Nephron (organoid): ENCODE measurements at regions not wholly inside any gene's neighbourhood (a gene's known extent, or its start where the extent isn't known, plus 50 kb on each side); places are given as distances from the start of the nearest gene placed in this dataset.
"Not testable (repeated sequence)": the region's sequence is repeated elsewhere in the genome, so short reads cannot be mapped to it uniquely, and the experiment has no call there.

Experiments used
- H3K27ac Mint-ChIP-seq, 3 experiments: 2 replicates each; pipeline ENCODE4 v1.8.0; 2020; ENCODE audit warnings: mixed read lengths in 3 of 3, mild to moderate bottlenecking in 2 of 3, moderate library complexity in 1 of 3
- H3K27me3 Mint-ChIP-seq: 2 replicates; pipeline ENCODE4 v1.8.0; 2021; ENCODE audit warnings: low read depth, mild to moderate bottlenecking, moderate library complexity, mixed read lengths
- H3K36me3 Mint-ChIP-seq: 2 replicates; pipeline ENCODE4 v1.8.0; 2020; ENCODE audit warnings: low read depth, mixed read lengths
- H3K4me1 Mint-ChIP-seq: 2 replicates; pipeline ENCODE4 v1.8.0; 2020; ENCODE audit warnings: mixed read lengths
- H3K4me3 Mint-ChIP-seq, 3 experiments: 2 replicates each; pipeline ENCODE4 v1.8.0; 2020; ENCODE audit warnings: mild to moderate bottlenecking in 3 of 3, mixed read lengths in 3 of 3, moderate library complexity in 2 of 3
- H3K9me3 Mint-ChIP-seq: 2 replicates; pipeline ENCODE4 v1.8.0; 2020; ENCODE audit warnings: mixed read lengths
- CTCF ChIP-seq, 3 experiments: fragments of 200-600 bp; sonication (generic); IDR thresholded peaks; one replicate each; pipeline ENCODE4 v1.5.0; 2021; ENCODE audit warnings: antibody characterized with exemption in 3 of 3; ENCODE audit not compliant: unreplicated experiment in 3 of 3

- H3K27me3 Mint-ChIP-seq, H3K9me3 Mint-ChIP-seq, H3K4me3 Mint-ChIP-seq: not testable (repeated sequence)
- TF ChIP-seq CTCF (IDR thresholded peaks at IDR 0.05; ENCODE audit: unreplicated experiment in 3 of 3): peak in 1 of 3 experiments; percentile 17
- H3K27ac Mint-ChIP-seq: peak overlapping the region; percentile 45 to 88 (median 79)
- H3K4me1 Mint-ChIP-seq: peaks cover 10% of the 10 kb centered on the region
- H3K36me3 Mint-ChIP-seq: peaks cover 24% of the 10 kb centered on the region
Measured at GRCh38 chr15:84531709-84532367, 69.0 kb upstream of the ZSCAN2 start.

- not testable (repeated sequence) for H3K27ac Mint-ChIP-seq, H3K4me3 Mint-ChIP-seq, H3K9me3 Mint-ChIP-seq, H3K27me3 Mint-ChIP-seq
- peaks cover 23% of the 10 kb centered on the region for H3K36me3 Mint-ChIP-seq
- peaks cover 10% of the 10 kb centered on the region for H3K4me1 Mint-ChIP-seq
Measured at GRCh38 chr15:84533705-84534104, 67.1 kb upstream of the ZSCAN2 start.

DNA sequence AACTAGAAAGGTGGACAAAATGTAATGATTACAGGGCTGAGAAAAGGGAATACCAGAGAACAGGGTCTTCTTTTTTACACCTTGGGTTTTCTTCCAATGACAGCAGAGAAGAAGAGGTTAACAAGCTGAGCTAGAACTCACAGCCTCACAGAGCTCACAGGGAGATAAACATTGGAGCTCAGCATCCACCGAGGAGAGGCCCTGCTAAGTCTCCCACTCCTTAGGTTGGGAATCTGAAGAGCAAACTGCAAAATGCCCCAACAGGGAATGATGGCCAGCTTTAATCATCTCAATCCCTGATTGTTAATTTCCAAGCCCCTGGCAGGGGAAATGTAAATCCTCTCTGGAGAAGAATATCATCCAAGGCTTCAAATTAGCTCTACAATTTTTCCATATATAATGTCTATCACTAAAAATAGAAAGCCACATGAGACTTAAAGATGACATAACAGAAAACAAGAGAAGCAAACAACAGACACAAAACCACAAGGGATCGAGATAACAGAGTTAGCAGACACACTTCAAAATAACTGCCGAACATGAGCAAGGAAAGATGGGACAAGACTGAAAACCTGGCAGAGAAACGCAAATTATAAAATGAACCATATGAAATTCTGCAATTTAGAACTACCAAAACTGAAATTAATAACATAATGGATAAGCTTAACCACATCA, 66.1 kb upstream of the ZSCAN2 start:
- H3K27me3 Mint-ChIP-seq, H3K9me3 Mint-ChIP-seq, H3K4me3 Mint-ChIP-seq, H3K27ac Mint-ChIP-seq: not testable (repeated sequence)
- peaks cover 24% of the 10 kb centered on the region for H3K36me3 Mint-ChIP-seq
- peaks cover 10% of the 10 kb centered on the region for H3K4me1 Mint-ChIP-seq

DNA sequence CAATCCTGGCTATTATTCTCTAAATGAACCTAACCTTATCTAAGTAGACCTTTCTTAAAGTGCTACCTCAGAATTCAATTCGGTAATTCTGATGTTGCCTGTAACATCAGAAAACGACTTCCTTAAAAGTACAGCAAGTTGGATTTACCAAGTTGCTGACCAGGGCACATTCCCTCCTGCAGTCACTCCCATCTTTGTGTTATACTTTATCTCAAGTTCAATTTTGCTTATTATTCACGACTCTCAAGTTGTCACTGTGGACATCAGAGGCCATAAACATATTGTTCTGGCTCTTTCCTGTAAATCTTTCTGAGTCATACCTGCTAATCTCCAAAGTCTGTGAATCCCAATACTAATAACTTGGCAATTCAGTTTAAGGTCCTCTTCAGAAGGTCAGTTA, 64.6 kb upstream of the ZSCAN2 start:
- not testable (repeated sequence) for H3K4me3 Mint-ChIP-seq, H3K27me3 Mint-ChIP-seq, H3K9me3 Mint-ChIP-seq
- H3K36me3 Mint-ChIP-seq: peaks cover 21% of the 10 kb centered on the region
- peak overlapping the region in 2 of 3 experiments; percentile 80 to 87 for H3K27ac Mint-ChIP-seq
- H3K4me1 Mint-ChIP-seq: peaks cover 10% of the 10 kb centered on the region

GRCh38 chr15:84544586-84544985, 56.2 kb upstream of the ZSCAN2 start:
- peaks cover 40% of the 10 kb centered on the region for H3K36me3 Mint-ChIP-seq
- H3K27ac Mint-ChIP-seq, H3K4me3 Mint-ChIP-seq, H3K4me1 Mint-ChIP-seq, H3K9me3 Mint-ChIP-seq, H3K27me3 Mint-ChIP-seq: not testable (repeated sequence)

DNA sequence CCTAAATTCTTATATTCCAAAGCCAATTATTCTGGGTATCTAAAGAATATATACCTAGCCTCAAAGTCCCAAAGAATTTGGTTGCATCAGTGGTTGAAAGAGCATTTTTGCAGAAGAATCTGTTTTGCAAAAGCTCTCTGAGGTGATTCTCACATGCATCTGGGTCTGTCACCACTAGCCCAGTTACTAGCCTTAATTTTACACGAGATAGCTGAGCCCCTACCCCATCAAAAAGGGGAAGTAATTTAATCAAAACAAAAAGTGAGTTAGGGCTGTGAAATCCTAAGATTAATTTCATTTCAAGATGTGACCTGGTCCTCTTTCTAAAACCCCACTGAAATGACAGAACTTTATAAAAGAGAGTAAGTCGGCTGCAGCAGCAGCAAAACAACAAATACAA, 53.7 kb upstream of the ZSCAN2 start:
- H3K27ac Mint-ChIP-seq, H3K4me1 Mint-ChIP-seq, H3K27me3 Mint-ChIP-seq, H3K9me3 Mint-ChIP-seq, H3K4me3 Mint-ChIP-seq: not testable (repeated sequence)
- peaks cover 46% of the 10 kb centered on the region for H3K36me3 Mint-ChIP-seq

DNA sequence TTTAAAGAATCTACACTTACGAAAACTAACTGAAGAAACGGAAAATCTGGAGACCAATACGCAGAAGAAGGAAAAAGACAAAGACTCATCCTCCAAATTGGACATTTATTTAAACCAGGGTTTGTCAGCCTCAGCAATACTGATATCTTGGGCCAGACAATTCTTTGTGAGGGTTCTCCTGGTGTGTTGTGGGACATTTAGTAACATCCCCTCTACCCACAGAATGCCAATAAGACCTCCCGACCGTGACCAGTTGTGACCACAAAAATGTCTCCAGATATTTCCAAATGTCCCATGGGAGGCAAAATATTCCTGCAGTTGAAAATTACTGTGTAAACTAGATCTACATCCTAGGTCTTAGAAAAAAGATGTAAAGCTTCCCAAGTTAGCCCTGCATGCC, 50.3 kb upstream of the ZSCAN2 start:
- peaks cover 55% of the 10 kb centered on the region for H3K36me3 Mint-ChIP-seq
- H3K27ac Mint-ChIP-seq, H3K4me3 Mint-ChIP-seq, H3K9me3 Mint-ChIP-seq, H3K27me3 Mint-ChIP-seq, H3K4me1 Mint-ChIP-seq: not testable (repeated sequence)
